Keratinocyte (primary cell): ENCODE measurements at regions not wholly inside any gene's neighbourhood (a gene's known extent, or its start where the extent isn't known, plus 50 kb on each side); places are given as distances from the start of the nearest gene placed in this dataset.

Experiments
- DNase-seq: peaks from one replicate; pipeline ENCODE4 v3.0.0-alpha.2; 2011; ENCODE audit warnings: low read depth, missing footprints, low spot score
- FAIRE-seq: peaks from 2 replicates; lab custom pipeline; 2011; peaks lifted over from hg19 to GRCh38; lab: Jason Lieb, UNC
- H2AFZ ChIP-seq: 2 replicates; pipeline ENCODE4 v1.6.0; 2012; ENCODE audit warnings: low read length, control low read depth, inconsistent platforms; ENCODE audit not compliant: control insufficient read depth
- H3K27ac ChIP-seq: 2 replicates; pipeline ENCODE4 v1.5.1; 2011; ENCODE audit warnings: low read length; ENCODE audit not compliant: control insufficient read depth, insufficient read depth
- H3K27me3 ChIP-seq: 3 replicates; pipeline ENCODE4 v1.6.0; 2011; ENCODE audit warnings: low read length; ENCODE audit not compliant: control insufficient read depth, insufficient read depth; ENCODE audit errors: extremely low read depth
- H3K36me3 ChIP-seq, 2 experiments: 2 replicates in 1 of 2; 3 replicates in 1 of 2; pipeline ENCODE4 v1.5.1; 2011; ENCODE audit warnings: low read length in 2 of 2, mild to moderate bottlenecking in 1 of 2; ENCODE audit not compliant: control insufficient read depth in 2 of 2, insufficient read depth in 2 of 2; ENCODE audit errors: extremely low read depth in 1 of 2
- H3K4me1 ChIP-seq: 3 replicates; pipeline ENCODE4 v1.5.1; 2011; ENCODE audit warnings: low read length; ENCODE audit not compliant: control insufficient read depth, insufficient read depth; ENCODE audit errors: extremely low read depth
- H3K4me2 ChIP-seq: 3 replicates; pipeline ENCODE4 v1.6.0; 2011; ENCODE audit warnings: low read depth, low read length; ENCODE audit not compliant: control insufficient read depth, insufficient read depth; ENCODE audit errors: extremely low read depth
- H3K4me3 ChIP-seq, 3 experiments: fragments of 200-600 bp in 1 of 3; sonication (generic) in 1 of 3; 2 replicates in 2 of 3; 3 replicates in 1 of 3; pipeline ENCODE4 v1.5.1; 2011 to 2016; ENCODE audit warnings: low read length in 3 of 3, mild to moderate bottlenecking in 3 of 3, control low read depth in 2 of 3, inconsistent platforms in 1 of 3, low read depth in 1 of 3, mixed read lengths in 1 of 3, mixed run types in 1 of 3, moderate library complexity in 1 of 3; ENCODE audit not compliant: control insufficient read depth in 2 of 3, insufficient read depth in 2 of 3; ENCODE audit errors: extremely low read depth in 1 of 3
- H3K79me2 ChIP-seq: 2 replicates; pipeline ENCODE4 v1.6.0; 2012; ENCODE audit warnings: low read length; ENCODE audit not compliant: control insufficient read depth, insufficient read depth
- H3K9ac ChIP-seq: 3 replicates; pipeline ENCODE4 v1.6.0; 2011; ENCODE audit warnings: low read length; ENCODE audit not compliant: control insufficient read depth, insufficient read depth; ENCODE audit errors: extremely low read depth
- H3K9me1 ChIP-seq: 3 replicates; pipeline ENCODE4 v1.6.0; 2011; ENCODE audit warnings: low read length; ENCODE audit not compliant: control insufficient read depth, insufficient read depth; ENCODE audit errors: extremely low read depth
- H3K9me3 ChIP-seq: 2 replicates; pipeline ENCODE4 v1.5.1; 2012; ENCODE audit warnings: low read depth, low read length; ENCODE audit not compliant: control insufficient read depth
- H4K20me1 ChIP-seq: 3 replicates; pipeline ENCODE4 v1.6.0; 2011; ENCODE audit warnings: low read length; ENCODE audit not compliant: control insufficient read depth, insufficient read depth; ENCODE audit errors: extremely low read depth
- EZH2 ChIP-seq: IDR thresholded peaks from one replicate; pipeline ENCODE4 v1.6.1; 2012; ENCODE audit warnings: inconsistent platforms, mild to moderate bottlenecking, low read length, moderate library complexity
- dilution Hi-C: fragments of 300-500 bp; cut with MboI; formaldehyde crosslinking; loops from one replicate; pipeline ENCODE4 v1.7.0; 2020; ENCODE audit warnings: low sequenced_read_pairs; ENCODE audit not compliant: extremely low pct_ligation_motif_present
- TF ChIP-seq, protein P1 (sequence below), 3 experiments: IDR thresholded peaks in 1 of 3; conservative IDR thresholded peaks in 1 of 3; optimal IDR thresholded peaks in 1 of 3; 2 replicates in 2 of 3; 3 replicates in 1 of 3; pipeline versions ENCODE3 to v1.5.1; 2011; ENCODE audit warnings: low read length in 3 of 3, mild to moderate bottlenecking in 3 of 3, moderate library complexity in 2 of 3, control low read depth in 1 of 3, inconsistent platforms in 1 of 3; ENCODE audit not compliant: insufficient read depth in 2 of 3; ENCODE audit errors: extremely low read depth in 1 of 3

DNA sequence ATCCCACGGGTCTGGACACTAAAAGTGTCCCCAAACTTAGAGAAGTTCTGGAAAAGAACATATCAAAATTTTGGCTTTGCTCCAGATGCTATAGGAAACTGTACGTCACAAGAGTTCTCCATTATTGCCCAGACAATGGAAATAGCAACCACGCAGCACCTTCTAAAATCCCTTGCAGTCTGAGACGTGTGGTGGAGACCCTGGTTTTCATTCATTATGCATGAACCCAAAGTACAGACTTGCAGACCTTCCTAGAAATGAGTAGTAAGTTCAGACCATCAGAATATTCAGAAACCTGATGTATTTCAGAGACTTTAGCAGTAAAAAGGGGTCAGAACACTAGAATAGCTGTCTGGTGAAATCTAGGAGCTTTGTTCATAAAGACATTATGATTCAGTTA, 50.0 kb upstream of the BCL2L14 start:
- FAIRE-seq: no peak
- dilution Hi-C loops: no loop called here
- DNase-seq: no peak
- H3K4me1 ChIP-seq: peaks cover 4% of the 10 kb centered on the region
- no peaks in the 10 kb centered on the region for H3K9me1 ChIP-seq
- H3K27ac ChIP-seq: no peak overlapping the region
- H3K9me3 ChIP-seq: no peaks in the 10 kb centered on the region
- no peak overlapping the region for H3K9ac ChIP-seq
- no peak overlapping the region for H3K4me2 ChIP-seq
- no peak overlapping the region for H2AFZ ChIP-seq
- TF ChIP-seq, protein P1, sequence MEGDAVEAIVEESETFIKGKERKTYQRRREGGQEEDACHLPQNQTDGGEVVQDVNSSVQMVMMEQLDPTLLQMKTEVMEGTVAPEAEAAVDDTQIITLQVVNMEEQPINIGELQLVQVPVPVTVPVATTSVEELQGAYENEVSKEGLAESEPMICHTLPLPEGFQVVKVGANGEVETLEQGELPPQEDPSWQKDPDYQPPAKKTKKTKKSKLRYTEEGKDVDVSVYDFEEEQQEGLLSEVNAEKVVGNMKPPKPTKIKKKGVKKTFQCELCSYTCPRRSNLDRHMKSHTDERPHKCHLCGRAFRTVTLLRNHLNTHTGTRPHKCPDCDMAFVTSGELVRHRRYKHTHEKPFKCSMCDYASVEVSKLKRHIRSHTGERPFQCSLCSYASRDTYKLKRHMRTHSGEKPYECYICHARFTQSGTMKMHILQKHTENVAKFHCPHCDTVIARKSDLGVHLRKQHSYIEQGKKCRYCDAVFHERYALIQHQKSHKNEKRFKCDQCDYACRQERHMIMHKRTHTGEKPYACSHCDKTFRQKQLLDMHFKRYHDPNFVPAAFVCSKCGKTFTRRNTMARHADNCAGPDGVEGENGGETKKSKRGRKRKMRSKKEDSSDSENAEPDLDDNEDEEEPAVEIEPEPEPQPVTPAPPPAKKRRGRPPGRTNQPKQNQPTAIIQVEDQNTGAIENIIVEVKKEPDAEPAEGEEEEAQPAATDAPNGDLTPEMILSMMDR (optimal IDR thresholded peaks at IDR 0.05 in 1 of 3, IDR thresholded peaks at IDR 0.05 in 1 of 3, conservative IDR thresholded peaks at IDR 0.05 in 1 of 3; ENCODE audit: extremely low read depth in 1 of 3, insufficient read depth in 2 of 3, low read length in 3 of 3): no peak
- no peak for TF ChIP-seq EZH2
- no peaks in the 10 kb centered on the region for H3K36me3 ChIP-seq
- no peaks in the 10 kb centered on the region for H4K20me1 ChIP-seq
- H3K79me2 ChIP-seq: no peaks in the 10 kb centered on the region
- no peaks in the 10 kb centered on the region for H3K27me3 ChIP-seq
- H3K4me3 ChIP-seq: no peak overlapping the region
